ENCODE measurements at regions not wholly inside any gene's neighbourhood (a gene's known extent, or its start where the extent isn't known, plus 50 kb on each side); places are given as distances from the start of the nearest gene placed in this dataset.

GRCh38 chr11:115871161-115871760, 367.0 kb upstream of the CADM1 start:
- TF ChIP-seq, protein P1, sequence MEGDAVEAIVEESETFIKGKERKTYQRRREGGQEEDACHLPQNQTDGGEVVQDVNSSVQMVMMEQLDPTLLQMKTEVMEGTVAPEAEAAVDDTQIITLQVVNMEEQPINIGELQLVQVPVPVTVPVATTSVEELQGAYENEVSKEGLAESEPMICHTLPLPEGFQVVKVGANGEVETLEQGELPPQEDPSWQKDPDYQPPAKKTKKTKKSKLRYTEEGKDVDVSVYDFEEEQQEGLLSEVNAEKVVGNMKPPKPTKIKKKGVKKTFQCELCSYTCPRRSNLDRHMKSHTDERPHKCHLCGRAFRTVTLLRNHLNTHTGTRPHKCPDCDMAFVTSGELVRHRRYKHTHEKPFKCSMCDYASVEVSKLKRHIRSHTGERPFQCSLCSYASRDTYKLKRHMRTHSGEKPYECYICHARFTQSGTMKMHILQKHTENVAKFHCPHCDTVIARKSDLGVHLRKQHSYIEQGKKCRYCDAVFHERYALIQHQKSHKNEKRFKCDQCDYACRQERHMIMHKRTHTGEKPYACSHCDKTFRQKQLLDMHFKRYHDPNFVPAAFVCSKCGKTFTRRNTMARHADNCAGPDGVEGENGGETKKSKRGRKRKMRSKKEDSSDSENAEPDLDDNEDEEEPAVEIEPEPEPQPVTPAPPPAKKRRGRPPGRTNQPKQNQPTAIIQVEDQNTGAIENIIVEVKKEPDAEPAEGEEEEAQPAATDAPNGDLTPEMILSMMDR (IDR thresholded peaks at IDR 0.05), result no peak
- no peak for TF ChIP-seq POLR2A (IDR thresholded peaks at IDR 0.05)
